GM18499 (cell line): ENCODE measurements at regions not wholly inside any gene's neighbourhood (a gene's known extent, or its start where the extent isn't known, plus 50 kb on each side); places are given as distances from the start of the nearest gene placed in this dataset.

ENCODE experiments used
- ATAC-seq: cut with Tn5 transposase; IDR thresholded peaks from one replicate; pipeline ENCODE4 v1.9.1; 2021; ENCODE audit warnings: moderate number of reproducible peaks; ENCODE audit not compliant: insufficient read depth, unreplicated experiment

DNA sequence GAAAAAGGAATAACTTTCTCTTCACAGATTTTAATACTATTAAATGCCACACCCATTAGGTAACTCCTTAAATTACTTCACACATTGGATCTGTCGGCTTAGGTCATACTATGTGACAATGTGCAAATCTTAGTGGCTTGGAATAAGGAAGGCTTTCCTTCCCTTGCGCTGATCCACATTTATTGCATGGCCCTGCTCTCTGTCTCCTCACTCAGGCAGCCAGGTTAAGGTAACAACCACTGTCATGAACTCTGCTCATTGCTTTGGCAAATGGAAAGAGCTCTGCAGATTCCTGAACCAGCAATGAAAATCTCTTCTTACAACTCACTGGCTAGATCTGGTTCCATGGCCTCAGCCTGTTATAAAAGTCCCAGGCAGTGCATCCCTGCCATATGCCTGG is 121.9 kb upstream of the NFIB start:
- no peak for ATAC-seq

DNA sequence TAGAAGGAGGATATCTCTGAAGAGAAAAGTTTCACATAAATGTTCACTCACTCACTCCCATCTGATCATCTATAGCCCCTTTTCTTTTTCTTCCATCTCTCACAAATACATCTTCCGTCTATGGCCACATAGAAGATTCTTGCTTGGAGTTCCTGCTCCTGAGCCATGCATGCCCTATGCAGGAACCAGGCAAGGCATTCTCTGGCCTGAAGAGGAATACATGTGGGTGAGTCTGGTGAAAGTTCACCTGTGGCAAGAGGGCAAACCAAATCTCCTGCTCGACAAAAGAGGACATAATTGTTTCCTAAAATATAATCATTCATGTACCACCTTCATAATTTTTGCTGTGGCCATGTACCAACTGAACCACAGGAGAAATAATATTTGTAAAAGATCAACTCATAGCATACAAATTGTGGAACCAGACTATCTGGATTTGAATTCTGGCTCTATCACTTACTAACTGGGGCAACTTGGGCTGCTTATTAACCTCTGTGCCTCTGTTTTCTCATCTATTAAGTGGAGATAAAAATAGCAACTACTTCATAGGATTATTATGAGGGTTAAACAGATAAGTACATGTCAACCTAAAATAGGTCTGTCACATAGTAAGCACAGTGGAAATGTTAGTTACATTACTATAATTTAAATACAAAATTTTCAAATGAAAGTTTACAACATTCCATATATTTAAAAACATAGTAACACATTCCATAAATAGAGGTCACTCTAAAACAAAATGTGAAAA is 121.2 kb upstream of the NFIB start:
- ATAC-seq = no peak

- no peak for ATAC-seq
These were observed 120.2 kb upstream of the NFIB start for GRCh38 chr9:14434158-14434504.

DNA sequence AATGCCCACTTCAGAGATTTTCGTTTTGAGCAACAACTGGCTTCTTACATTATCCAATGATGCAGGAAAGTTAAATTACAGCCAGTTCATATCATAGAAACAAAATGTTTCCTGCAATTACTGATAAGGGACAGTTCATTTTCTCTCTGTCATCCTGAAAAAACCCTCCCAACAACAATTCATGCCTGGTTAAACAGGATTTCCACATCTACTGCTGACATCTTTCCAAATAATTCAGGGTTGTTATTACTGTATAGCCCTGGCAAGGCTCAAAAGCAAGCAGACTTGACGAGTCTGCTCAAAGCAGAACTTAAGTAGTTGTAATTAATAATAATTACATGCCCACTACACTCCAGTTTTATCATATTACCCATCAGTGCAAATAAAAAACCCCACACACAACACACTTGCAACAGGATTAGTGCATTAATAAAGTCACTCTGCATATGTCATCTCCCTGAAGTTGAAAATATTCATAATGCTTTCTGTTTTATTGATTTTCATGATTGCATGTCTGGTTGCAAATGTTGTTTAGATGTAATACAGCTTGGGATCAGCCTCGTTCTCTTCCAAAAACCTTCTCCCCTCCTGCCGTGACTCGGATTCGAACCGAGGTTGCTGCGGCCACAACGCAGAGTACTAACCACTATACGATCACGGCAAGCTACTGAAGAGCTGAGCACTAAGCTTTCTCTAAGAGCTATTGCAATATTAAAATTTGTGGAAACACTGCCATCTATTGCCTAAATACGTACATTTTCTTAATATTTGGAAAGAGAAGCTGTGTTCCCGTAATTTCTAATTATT is 119.6 kb upstream of the NFIB start:
- no peak for ATAC-seq

DNA sequence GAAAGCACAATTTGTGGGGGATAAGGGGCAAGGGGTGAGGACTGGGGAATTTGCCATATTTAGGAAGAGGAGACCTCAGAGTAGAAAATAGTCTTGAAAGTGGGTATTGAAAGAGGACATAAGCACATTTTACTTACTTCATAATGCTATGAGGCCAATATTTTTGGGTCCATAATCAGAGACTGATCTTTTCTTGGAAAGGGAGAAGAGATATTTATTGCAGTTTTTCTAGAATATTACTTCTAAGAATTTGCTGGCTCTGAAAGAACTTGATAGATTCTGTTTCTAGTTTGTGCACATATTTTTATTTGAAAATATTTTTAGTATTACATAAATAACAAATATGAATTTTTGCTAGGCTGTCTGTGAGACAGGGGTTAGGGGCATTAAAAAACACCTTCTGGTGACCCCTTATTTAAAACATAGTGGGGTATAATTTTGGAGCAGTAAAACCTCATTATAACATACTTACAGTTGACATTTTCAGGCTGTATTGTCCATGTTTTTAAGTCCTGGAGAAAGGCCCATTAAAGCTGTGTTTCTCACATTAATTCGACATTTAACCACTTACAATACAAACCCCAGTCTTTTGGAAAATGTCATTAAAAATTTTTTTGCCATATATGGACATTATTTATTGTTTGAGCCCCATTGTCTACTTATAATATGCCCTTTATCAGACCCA is 118.9 kb upstream of the NFIB start:
- no peak for ATAC-seq

DNA sequence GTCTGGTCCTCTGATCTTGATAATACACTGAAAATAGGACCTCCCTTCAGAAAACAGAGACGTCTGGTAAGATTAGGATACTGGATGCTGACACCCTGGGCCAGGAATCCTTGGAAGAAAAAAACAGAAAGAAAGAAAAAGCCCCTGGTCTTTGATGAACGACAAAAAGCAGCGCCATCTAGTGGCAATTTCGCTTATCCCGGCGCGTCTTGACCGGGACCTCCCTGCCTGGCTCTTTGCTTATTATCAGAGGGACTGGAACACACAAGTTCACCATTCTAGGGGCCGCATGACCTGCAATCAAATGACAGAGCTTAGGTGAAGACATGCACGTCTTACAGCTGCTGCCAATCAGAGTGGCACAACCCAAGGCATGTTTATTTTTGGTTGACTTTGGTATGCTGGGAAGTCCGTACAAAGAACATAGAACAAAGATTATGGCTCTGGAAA is 114.9 kb upstream of the NFIB start:
- no peak for ATAC-seq

GRCh38 chr9:14427419-14427818 is 113.5 kb upstream of the NFIB start:
- ATAC-seq = no peak

DNA sequence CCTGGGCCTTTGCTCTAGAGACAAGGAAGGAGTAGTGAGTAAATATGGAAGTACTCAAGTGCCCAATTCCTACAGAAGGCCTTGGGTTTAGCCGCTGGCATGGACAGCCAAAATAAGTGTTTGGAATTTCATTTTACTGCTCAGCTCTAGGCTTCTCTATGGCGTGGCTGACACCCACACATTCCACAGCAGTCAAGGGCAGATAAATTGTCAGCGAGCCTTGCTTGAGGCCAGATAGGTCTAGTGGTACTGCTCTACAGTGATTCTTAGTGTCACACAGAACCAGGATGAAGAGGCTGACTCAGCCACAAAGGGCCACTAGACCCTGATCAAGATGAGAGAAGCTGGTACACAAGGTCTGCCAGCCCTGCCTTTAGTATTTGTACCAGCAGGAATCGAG is 111.0 kb upstream of the NFIB start:
- no peak for ATAC-seq

- ATAC-seq = no peak
These were observed 110.3 kb upstream of the NFIB start for GRCh38 chr9:14424289-14424688.

- ATAC-seq = no peak
These were observed 109.9 kb upstream of the NFIB start for GRCh38 chr9:14423815-14424261.

DNA sequence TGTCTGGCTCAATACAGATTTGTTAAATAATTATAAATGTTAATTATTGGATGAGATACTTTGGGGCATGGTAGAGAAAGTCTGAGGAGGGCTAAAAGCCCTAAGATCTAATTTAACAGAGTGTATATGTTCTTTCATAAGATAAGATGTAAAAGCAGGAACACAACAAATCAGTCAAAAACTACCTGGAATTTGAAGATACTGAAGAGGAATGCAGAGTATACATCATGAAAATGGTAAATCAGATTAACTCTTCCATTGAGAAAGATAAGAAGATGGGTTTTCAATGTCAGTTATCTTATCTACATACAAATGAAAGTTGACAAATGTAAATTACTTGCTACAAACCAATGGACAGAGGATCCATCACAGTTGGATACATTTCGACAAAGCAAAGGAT is 107.3 kb upstream of the NFIB start:
- no peak for ATAC-seq

GRCh38 chr9:14418941-14419937 is 105.3 kb upstream of the NFIB start:
- no peak for ATAC-seq

DNA sequence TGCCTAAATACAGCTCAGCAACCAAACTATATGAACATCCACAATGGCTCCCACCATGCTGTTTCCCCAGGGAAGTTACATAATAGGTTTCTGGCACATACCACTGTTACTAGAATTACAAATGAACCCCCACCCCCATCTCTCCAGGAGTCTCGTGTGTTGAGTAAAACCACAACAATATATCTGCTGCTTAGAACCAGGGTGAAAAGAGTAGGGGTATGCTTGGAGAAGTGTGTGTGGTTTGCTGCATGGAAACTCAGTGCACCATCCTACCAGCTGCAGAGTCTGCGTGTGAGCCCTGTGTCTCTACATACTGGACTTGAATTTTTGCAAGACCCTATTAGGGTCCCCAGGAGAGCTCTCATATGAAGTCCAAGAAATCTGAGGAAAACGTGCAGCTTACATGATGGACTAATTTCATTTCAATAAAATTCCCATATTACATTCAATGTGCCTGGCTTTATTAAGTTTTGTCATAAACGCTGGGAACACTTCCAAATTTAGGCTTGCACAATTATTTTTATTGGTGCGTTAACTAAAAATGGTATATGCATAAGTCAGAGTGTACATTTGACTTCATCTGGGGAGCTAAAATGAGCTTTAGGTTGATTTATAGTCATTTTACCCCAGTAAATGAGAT is 104.5 kb upstream of the NFIB start:
- no peak for ATAC-seq

- no peak for ATAC-seq
These were observed 103.3 kb upstream of the NFIB start for GRCh38 chr9:14417237-14417636.

- no peak for ATAC-seq
These were observed 102.0 kb upstream of the NFIB start for GRCh38 chr9:14415947-14416346.

- no peak for ATAC-seq
These were observed 99.9 kb upstream of the NFIB start for GRCh38 chr9:14413812-14414211.

DNA sequence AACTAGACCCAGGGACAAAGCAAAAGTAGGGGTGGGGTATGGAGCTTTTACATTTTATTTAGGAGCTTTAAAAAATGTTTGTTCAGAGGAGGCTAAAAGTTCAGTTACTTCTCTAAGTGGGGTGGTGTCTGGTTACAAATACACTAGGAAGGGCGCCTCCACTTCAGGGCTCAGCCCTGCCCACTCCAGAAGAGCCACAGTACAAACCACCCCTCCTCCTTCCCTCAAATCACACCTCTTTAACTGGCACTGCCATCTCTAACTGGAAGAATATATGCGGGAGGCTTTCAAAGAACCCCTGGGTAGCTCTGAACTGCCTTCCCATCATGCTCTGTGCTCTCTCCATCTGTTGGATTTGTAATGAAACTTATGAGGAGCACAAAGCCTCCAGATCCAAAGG is 98.8 kb upstream of the NFIB start:
- ATAC-seq = no peak

DNA sequence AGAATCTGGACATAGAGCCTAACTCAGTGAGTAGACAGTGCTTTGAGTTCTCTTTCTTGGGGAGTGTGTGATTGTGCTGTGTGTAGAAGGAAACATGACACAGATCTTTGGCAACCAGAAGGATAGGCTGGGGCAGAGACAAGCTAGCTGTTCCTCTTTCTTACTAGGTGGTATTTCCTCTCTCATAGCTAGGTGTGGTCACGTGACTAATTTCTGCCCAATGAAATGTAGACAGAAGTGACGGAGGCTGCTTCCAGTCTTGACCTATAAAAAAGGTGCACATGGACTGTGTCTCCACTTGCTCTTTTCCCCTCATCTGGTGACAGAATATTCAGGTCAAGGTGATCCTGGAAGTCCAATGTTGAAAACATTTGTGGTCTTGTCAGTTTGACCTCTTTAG is 92.5 kb upstream of the NFIB start:
- no peak for ATAC-seq

- ATAC-seq = no peak
These were observed 91.3 kb upstream of the NFIB start for GRCh38 chr9:14405176-14405706.
